Cardiac muscle cell (in vitro differentiated cells and primary cell): ENCODE measurements at regions not wholly inside any gene's neighbourhood (a gene's known extent, or its start where the extent isn't known, plus 50 kb on each side); places are given as distances from the start of the nearest gene placed in this dataset.
A peak's percentile ranks its signal among the peaks of the same experiment; 100 is the strongest.

Experiments used
- DNase-seq, 2 donors: peaks; one replicate each; pipeline versions ENCODE4 v3.0.0 to v3.0.0-alpha.2; 2010 to 2017; ENCODE audit warnings: low read depth in 1 of 2, low spot score in 1 of 2
- H3K27ac ChIP-seq: fragments of 200-600 bp; sonication (generic); 2 replicates; pipeline ENCODE4 v1.5.1; 2016
- H3K27me3 ChIP-seq: fragments of 200-600 bp; sonication (generic); 2 replicates; pipeline ENCODE4 v1.6.0; 2016; ENCODE audit warnings: control low read depth
- H3K36me3 ChIP-seq: fragments of 200-600 bp; sonication (generic); 2 replicates; pipeline ENCODE4 v1.5.1; 2016; ENCODE audit warnings: control low read depth
- H3K4me1 ChIP-seq: fragments of 200-600 bp; sonication (generic); 2 replicates; pipeline ENCODE4 v1.8.1; 2017; ENCODE audit warnings: low read depth, mild to moderate bottlenecking, mixed run types
- H3K4me3 ChIP-seq: fragments of 200-600 bp; sonication (generic); 2 replicates; pipeline ENCODE4 v1.5.1; 2016; ENCODE audit warnings: mild to moderate bottlenecking
- H3K9me3 ChIP-seq: fragments of 200-600 bp; sonication (generic); 2 replicates; pipeline ENCODE4 v1.5.1; 2017; ENCODE audit warnings: low read depth, mild to moderate bottlenecking, control low read depth
- TF ChIP-seq, protein P1 (sequence below): IDR thresholded peaks from 2 replicates; pipeline ENCODE4 v1.5.1; 2012; ENCODE audit warnings: low read depth, mild to moderate bottlenecking, low read length

DNA sequence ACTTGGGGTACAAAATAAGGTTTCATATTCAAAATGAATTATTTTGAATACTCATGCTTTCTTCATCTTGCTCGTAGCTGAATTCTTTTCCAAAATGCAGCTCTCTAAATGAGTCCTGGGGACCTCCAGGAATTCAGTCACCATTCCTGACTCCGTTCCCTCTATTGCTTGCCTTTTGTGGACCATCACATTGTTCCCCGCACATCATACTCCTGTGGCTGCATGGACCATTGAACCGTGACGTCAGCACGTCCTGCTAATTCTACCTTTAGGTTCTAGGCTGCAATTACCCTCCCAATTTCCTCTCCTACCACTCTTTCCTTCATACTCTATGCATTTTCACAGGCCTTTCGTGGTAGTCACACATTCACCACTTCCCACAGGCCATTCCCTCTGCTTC lies 173.1 kb upstream of the ID4 start:
- TF ChIP-seq, protein P1, sequence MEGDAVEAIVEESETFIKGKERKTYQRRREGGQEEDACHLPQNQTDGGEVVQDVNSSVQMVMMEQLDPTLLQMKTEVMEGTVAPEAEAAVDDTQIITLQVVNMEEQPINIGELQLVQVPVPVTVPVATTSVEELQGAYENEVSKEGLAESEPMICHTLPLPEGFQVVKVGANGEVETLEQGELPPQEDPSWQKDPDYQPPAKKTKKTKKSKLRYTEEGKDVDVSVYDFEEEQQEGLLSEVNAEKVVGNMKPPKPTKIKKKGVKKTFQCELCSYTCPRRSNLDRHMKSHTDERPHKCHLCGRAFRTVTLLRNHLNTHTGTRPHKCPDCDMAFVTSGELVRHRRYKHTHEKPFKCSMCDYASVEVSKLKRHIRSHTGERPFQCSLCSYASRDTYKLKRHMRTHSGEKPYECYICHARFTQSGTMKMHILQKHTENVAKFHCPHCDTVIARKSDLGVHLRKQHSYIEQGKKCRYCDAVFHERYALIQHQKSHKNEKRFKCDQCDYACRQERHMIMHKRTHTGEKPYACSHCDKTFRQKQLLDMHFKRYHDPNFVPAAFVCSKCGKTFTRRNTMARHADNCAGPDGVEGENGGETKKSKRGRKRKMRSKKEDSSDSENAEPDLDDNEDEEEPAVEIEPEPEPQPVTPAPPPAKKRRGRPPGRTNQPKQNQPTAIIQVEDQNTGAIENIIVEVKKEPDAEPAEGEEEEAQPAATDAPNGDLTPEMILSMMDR: no peak
- H3K36me3 ChIP-seq: no peaks in the 10 kb centered on the region
- no peaks in the 10 kb centered on the region for H3K27me3 ChIP-seq
- DNase-seq: no peak
- peaks cover 27% of the 10 kb centered on the region for H3K4me1 ChIP-seq
- no peaks in the 10 kb centered on the region for H3K9me3 ChIP-seq
- no peak overlapping the region for H3K27ac ChIP-seq
- no peak overlapping the region for H3K4me3 ChIP-seq

DNA sequence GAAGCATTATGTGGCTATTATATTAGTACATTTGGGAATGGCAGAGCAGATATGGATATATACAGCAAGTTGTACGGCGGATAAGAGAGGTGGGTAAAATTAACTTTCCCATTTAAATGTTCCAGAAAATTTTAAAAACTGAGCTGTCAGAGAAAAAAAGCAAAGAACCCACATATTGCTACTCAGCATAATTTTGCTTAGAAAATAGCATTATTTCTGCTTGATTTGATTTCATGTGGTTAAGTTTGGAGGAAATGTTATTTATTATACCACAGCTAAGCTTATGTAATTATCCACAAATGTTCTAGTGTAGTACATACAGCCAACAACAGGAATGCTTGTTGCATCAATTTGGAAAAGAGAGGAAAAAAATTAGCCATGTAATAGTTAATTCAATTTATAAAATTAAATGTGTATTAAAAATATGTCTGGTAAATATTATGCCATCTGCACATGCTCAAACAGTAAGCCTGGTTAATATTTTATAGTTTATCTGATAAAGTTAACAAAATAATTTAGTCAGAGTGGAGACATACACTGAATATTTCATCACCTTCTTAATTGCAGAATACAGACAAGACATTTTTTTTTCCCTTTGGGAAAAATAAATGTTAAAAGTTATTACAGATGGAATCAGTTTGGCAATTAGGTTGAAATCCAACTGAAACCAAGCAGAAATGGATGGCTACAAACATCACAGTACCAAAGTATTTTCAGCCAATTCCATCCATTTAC lies 172.1 kb upstream of the ID4 start:
- no peak overlapping the region for H3K4me3 ChIP-seq
- no peaks in the 10 kb centered on the region for H3K27me3 ChIP-seq
- H3K9me3 ChIP-seq: no peaks in the 10 kb centered on the region
- peaks cover 37% of the 10 kb centered on the region for H3K4me1 ChIP-seq
- TF ChIP-seq, protein P1: no peak
- no peak for DNase-seq
- H3K36me3 ChIP-seq: no peaks in the 10 kb centered on the region
- H3K27ac ChIP-seq: no peak overlapping the region

DNA sequence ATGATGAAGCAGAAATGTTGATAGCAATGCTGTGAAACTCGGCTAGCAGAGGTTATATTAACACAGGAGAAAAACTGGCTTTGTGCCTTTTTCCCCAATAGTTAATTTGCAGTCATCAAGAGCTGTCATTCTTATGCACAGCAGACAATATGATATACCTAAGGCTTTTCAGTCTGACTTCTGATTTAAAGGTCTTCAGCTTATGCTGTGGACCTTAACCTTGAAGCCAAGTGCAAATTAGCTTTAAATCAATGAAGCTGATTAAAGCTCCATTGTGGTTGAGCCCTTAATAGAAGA lies 171.6 kb upstream of the ID4 start:
- Histone ChIP-seq H3K4me3 (no peak overlapping the region), H3K4me1 (peaks cover 37% of the 10 kb centered on the region), H3K27me3 (no peaks in the 10 kb centered on the region), H3K36me3 (no peaks in the 10 kb centered on the region), H3K9me3 (no peaks in the 10 kb centered on the region), H3K27ac (no peak overlapping the region)
- peak in 1 of 2 donors; percentile 15 for DNase-seq
- TF ChIP-seq, protein P1: no peak

DNA sequence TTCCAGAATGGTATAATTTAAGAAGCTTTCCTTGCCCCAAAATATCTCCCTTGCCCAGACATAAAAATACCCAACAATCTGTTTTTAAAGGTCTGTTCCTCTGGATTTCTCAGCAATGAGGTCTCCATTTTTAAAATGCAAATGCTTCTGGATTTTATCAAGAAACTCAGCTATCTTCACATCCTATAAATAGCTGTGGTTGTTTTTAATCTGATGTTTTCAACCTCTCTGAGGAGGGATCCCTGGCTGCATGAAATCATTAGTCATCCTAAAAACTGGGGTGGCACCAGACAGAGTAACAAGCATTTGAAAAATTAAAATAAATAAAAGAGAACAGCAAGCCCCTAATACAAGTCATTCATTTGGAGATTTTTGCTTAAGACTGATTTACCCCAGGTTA lies 168.5 kb upstream of the ID4 start:
- Histone ChIP-seq H3K27me3 (no peaks in the 10 kb centered on the region), H3K36me3 (no peaks in the 10 kb centered on the region), H3K4me3 (no peak overlapping the region), H3K27ac (peak overlapping the region; percentile 64), H3K4me1 (peaks cover 30% of the 10 kb centered on the region), H3K9me3 (no peaks in the 10 kb centered on the region)
- peak in 1 of 2 donors; percentile 55 for DNase-seq
- TF ChIP-seq, protein P1: no peak

DNA sequence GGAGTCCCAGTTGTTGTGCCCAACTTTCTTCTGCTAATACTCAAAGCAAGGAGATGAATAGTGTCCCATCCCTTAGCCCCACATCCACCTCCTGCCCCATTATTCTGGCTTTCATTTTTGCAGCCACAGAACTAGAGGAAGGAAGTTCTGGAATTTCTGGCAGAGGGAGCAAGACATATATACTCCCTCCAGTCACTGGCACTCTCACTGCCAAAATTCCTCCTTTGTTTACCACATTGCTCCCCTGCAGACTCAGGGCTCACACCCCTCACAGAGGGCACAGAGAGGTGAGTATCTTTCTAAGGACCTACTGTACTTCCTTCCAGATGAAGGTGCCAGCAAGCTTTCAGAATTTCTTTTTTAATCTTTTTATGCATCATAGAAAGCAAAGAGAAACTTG lies 168.0 kb upstream of the ID4 start:
- Histone ChIP-seq H3K27me3 (no peaks in the 10 kb centered on the region), H3K36me3 (no peaks in the 10 kb centered on the region), H3K4me1 (peaks cover 30% of the 10 kb centered on the region), H3K27ac (peak overlapping the region; percentile 64), H3K4me3 (no peak overlapping the region), H3K9me3 (no peaks in the 10 kb centered on the region)
- DNase-seq: peak in 1 of 2 donors; percentile 81
- TF ChIP-seq, protein P1: no peak
